Ovary (tissue), 3 donors: ENCODE measurements at regions not wholly inside any gene's neighbourhood (a gene's known extent, or its start where the extent isn't known, plus 50 kb on each side); places are given as distances from the start of the nearest gene placed in this dataset.

Experiments
- CTCF ChIP-seq, 3 donors: fragments of 450-650 bp in 2 of 3; fragments of 200-600 bp in 1 of 3; IDR thresholded peaks; one replicate each; pipeline versions ENCODE4 v1.5.1 to v1.8.0; 2016 to 2022; ENCODE audit warnings: antibody characterized with exemption in 3 of 3, mild to moderate bottlenecking in 1 of 3
- EP300 ChIP-seq: sonication (generic); formaldehyde crosslinking; IDR thresholded peaks from one replicate; pipeline ENCODE4 v1.6.1; 2017; ENCODE audit warnings: antibody characterized with exemption
- POLR2A ChIP-seq: fragments of 450-650 bp; IDR thresholded peaks from one replicate; pipeline ENCODE4 v1.6.1; 2017; ENCODE audit warnings: antibody characterized with exemption, mild to moderate bottlenecking, moderate library complexity
- donor health status: DM: no; HTN: no; CAD: no.

- TF ChIP-seq CTCF (IDR thresholded peaks at IDR 0.05), result no peak
- TF ChIP-seq POLR2A, result no peak
- no peak for TF ChIP-seq EP300
Measured at GRCh38 chr3:71850654-71851053, 65.7 kb upstream of the PROK2 start.
